ENCODE measurements at regions not wholly inside any gene's neighbourhood (a gene's known extent, or its start where the extent isn't known, plus 50 kb on each side); places are given as distances from the start of the nearest gene placed in this dataset.
A peak's percentile ranks its signal among the peaks of the same experiment; 100 is the strongest.

- Histone ChIP-seq H3K9me2 (replicated peaks; ENCODE audit: insufficient read depth, low read length) (no peaks in the 10 kb centered on the region), H2AFZ (ENCODE audit: low read length) (no peak overlapping the region), H3K9ac (ENCODE audit: low read length) (no peak overlapping the region), H4K20me1 (ENCODE audit: insufficient read depth, low read length) (no peaks in the 10 kb centered on the region), H3K4me2 (ENCODE audit: low read depth, low read length) (no peak overlapping the region), H3K27me3 (replicated peaks; ENCODE audit: insufficient read depth, low read length) (no peaks in the 10 kb centered on the region), H3K9me3 (replicated peaks; ENCODE audit: insufficient read depth, low read length) (no peaks in the 10 kb centered on the region), H3K4me3 (ENCODE audit: low read length) (no peak overlapping the region), H3F3A (ENCODE audit: insufficient read depth, low read length) (peaks cover 3% of the 10 kb centered on the region), H3K4me1 (ENCODE audit: low read length) (peaks cover 4% of the 10 kb centered on the region), H3K27ac (ENCODE audit: low read length) (no peak overlapping the region), H3K36me3 (replicated peaks; ENCODE audit: insufficient read depth, low read length) (no peaks in the 10 kb centered on the region), H3K79me2 (ENCODE audit: low read length) (no peaks in the 10 kb centered on the region)
- TF ChIP-seq, protein P1, sequence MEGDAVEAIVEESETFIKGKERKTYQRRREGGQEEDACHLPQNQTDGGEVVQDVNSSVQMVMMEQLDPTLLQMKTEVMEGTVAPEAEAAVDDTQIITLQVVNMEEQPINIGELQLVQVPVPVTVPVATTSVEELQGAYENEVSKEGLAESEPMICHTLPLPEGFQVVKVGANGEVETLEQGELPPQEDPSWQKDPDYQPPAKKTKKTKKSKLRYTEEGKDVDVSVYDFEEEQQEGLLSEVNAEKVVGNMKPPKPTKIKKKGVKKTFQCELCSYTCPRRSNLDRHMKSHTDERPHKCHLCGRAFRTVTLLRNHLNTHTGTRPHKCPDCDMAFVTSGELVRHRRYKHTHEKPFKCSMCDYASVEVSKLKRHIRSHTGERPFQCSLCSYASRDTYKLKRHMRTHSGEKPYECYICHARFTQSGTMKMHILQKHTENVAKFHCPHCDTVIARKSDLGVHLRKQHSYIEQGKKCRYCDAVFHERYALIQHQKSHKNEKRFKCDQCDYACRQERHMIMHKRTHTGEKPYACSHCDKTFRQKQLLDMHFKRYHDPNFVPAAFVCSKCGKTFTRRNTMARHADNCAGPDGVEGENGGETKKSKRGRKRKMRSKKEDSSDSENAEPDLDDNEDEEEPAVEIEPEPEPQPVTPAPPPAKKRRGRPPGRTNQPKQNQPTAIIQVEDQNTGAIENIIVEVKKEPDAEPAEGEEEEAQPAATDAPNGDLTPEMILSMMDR (IDR thresholded peaks at IDR 0.05; ENCODE audit: low read length), result no peak
- TF ChIP-seq EZH2 (optimal IDR thresholded peaks at IDR 0.05; ENCODE audit: low read depth, low read length) (no peak), EZH2phosphoT487 (IDR thresholded peaks at IDR 0.05; ENCODE audit: low read length) (no peak)
- no peak for DNase-seq
Observed at GRCh38 chr6:113750151-113750855, 106.8 kb upstream of the MARCKS start.

DNA sequence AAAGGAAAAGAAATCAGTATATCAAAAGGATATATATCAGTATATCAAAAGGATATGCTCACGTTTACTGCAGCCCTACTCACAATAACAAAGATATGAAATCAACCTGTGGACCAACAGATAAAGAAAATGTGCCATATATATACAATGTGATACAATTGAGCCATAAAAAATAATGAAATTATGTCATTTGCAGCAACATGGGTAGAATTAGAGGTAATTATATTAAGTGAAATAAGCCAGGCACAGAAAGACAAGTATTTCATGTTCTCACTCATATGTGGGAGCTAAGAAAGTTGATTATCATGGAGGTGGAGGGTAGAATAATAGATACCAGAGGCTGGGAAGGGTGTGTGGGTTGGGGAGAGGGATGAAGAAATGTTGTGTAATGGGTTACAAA lies 102.9 kb upstream of the MARCKS start:
- H3K9me2 ChIP-seq (replicated peaks; ENCODE audit: insufficient read depth, low read length), result no peaks in the 10 kb centered on the region

DNA sequence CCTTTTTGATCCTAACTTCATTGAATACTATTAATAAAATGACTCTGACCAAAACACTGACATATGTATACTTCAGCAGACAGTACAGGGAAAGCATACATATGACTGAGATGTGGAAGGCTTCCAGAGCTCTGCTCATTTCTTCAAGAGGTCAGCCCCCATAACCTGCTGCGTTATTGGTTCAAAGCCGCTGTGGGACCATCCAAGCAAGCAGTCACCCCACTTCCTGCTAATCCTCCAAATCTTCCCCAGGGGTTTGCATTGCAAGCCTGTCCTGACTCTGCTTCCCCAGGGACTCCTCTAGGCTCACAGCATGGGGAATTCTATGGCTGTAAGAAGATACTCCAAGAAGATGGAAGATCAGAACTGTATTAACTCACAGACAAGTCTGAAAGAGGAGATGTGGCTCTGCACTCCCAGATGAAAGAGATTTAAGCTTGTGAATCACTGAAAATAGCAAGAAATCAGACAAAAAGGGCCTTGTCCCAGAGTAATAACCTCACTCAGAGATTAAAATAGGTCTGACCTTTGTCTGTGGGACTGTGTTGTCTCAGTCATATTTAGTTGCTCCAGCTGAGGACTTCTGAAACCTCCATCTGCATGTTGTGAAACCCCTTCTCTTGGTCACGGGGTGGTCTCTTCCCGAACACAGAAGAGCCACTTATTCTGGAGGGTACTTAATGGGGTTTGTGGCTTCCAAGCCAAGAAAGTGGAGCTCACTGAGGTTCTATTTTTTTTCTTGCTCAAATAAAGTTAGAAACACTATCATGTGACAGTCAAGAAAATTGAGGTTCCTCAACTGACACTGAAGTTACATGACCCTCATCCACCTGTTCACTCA lies 101.5 kb upstream of the MARCKS start:
- Histone ChIP-seq H3K27me3 (replicated peaks; ENCODE audit: insufficient read depth, low read length) (no peaks in the 10 kb centered on the region), H3K27ac (ENCODE audit: low read length) (peak overlapping the region; percentile 81), H3K4me3 (ENCODE audit: low read length) (no peak overlapping the region), H3K36me3 (replicated peaks; ENCODE audit: insufficient read depth, low read length) (no peaks in the 10 kb centered on the region), H4K20me1 (ENCODE audit: insufficient read depth, low read length) (no peaks in the 10 kb centered on the region), H3K4me1 (ENCODE audit: low read length) (peaks cover 33% of the 10 kb centered on the region), H2AFZ (ENCODE audit: low read length) (peak overlapping the region; percentile 51), H3K9me3 (replicated peaks; ENCODE audit: insufficient read depth, low read length) (no peaks in the 10 kb centered on the region), H3F3A (ENCODE audit: insufficient read depth, low read length) (peaks cover 18% of the 10 kb centered on the region), H3K4me2 (ENCODE audit: low read depth, low read length) (peak overlapping the region; percentile 62), H3K9ac (ENCODE audit: low read length) (peak overlapping the region; percentile 25; the same call in 1 of the 2 replicates), H3K9me2 (replicated peaks; ENCODE audit: insufficient read depth, low read length) (no peaks in the 10 kb centered on the region), H3K79me2 (ENCODE audit: low read length) (no peaks in the 10 kb centered on the region)
- peak; percentile 74 for DNase-seq
- TF ChIP-seq EZH2 (optimal IDR thresholded peaks at IDR 0.05; ENCODE audit: low read depth, low read length), result no peak
- TF ChIP-seq, protein P1 (IDR thresholded peaks at IDR 0.05; ENCODE audit: low read length), result no peak
- TF ChIP-seq EZH2phosphoT487 (IDR thresholded peaks at IDR 0.05; ENCODE audit: low read length), result no peak

More for the DNA sequence above, 102.9 kb upstream of the MARCKS start:
- DNase-seq, result no peak
- no peak overlapping the region for H2AFZ ChIP-seq (ENCODE audit: low read length)
- peaks cover 18% of the 10 kb centered on the region for H3F3A ChIP-seq (ENCODE audit: insufficient read depth, low read length)
- no peak overlapping the region for H3K27ac ChIP-seq (ENCODE audit: low read length)
- H3K27me3 ChIP-seq (replicated peaks; ENCODE audit: insufficient read depth, low read length), result no peaks in the 10 kb centered on the region
- no peak overlapping the region for H3K9ac ChIP-seq (ENCODE audit: low read length)
- H3K9me3 ChIP-seq (replicated peaks; ENCODE audit: insufficient read depth, low read length), result no peaks in the 10 kb centered on the region
- H3K36me3 ChIP-seq (replicated peaks; ENCODE audit: insufficient read depth, low read length), result no peaks in the 10 kb centered on the region
- no peaks in the 10 kb centered on the region for H3K79me2 ChIP-seq (ENCODE audit: low read length)
- H3K4me2 ChIP-seq (ENCODE audit: low read depth, low read length), result no peak overlapping the region
- H3K4me1 ChIP-seq (ENCODE audit: low read length), result peaks cover 32% of the 10 kb centered on the region
- H4K20me1 ChIP-seq (ENCODE audit: insufficient read depth, low read length), result no peaks in the 10 kb centered on the region
- TF ChIP-seq, protein P1 (IDR thresholded peaks at IDR 0.05; ENCODE audit: low read length), result no peak
- TF ChIP-seq EZH2phosphoT487 (IDR thresholded peaks at IDR 0.05; ENCODE audit: low read length) (no peak), EZH2 (optimal IDR thresholded peaks at IDR 0.05; ENCODE audit: low read depth, low read length) (no peak)
- no peak overlapping the region for H3K4me3 ChIP-seq (ENCODE audit: low read length)

All from MM.1S (cell line).